AG20443 (cell line): ENCODE measurements at regions not wholly inside any gene's neighbourhood (a gene's known extent, or its start where the extent isn't known, plus 50 kb on each side); places are given as distances from the start of the nearest gene placed in this dataset.
A peak's percentile ranks its signal among the peaks of the same experiment; 100 is the strongest.

Experiments used
- DNase-seq: peaks from one replicate; pipeline ENCODE4 v3.0.0; 2012; ENCODE audit warnings: low spot score, mixed read lengths

DNA sequence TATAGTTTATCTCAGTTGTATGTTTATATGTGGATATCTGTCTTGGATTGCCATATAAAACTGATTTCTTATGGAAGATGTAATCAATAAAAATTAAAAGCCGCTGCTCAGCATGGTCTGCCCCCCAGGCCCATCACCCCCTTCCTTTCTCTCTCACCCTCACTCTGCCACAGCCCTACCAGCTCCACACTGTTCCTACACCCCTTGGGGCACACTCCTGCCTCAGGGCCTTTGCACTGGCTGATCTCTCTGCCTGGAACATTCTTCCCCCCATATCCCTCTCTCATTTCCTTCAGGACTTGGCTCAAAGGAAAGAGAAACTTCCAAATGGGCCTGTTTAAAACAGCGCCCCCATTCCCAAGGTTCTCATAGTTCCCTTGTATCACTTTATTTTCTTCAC lies 63.1 kb downstream of the LRRC32 start:
- DNase-seq: no peak

GRCh38 chr11:76605338-76606074 lies 65.0 kb downstream of the LRRC32 start:
- DNase-seq: no peak

- peak; percentile 87 for DNase-seq
These were observed 65.8 kb downstream of the LRRC32 start for GRCh38 chr11:76604626-76605241.

DNA sequence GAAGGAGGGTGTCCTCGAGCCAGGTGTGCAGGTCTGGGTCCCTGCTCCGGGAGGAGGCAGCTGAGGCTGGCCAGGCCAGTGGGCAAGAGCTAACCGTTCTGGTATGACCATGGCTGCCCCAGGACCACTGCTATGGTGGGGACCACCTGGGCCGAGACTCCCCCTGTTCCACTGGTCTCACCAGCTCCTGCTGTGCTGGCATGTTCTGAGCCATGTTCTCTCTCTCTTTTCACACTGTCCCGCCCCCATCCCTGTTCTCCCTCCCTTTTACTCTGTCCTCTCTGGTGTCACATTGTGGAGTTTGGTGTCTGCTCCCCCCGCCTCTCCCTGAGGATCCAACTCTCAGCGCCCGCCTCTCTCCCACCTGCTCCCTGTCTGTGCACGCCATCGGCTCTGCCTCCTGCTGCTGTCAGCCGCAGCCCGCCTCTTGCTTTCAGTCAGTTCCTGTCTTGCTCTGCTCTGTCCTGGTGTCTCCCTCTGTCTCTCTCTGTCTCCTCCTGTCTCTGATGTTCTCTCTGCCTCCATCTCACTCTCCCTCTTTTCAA lies 66.4 kb downstream of the LRRC32 start:
- no peak for DNase-seq

DNA sequence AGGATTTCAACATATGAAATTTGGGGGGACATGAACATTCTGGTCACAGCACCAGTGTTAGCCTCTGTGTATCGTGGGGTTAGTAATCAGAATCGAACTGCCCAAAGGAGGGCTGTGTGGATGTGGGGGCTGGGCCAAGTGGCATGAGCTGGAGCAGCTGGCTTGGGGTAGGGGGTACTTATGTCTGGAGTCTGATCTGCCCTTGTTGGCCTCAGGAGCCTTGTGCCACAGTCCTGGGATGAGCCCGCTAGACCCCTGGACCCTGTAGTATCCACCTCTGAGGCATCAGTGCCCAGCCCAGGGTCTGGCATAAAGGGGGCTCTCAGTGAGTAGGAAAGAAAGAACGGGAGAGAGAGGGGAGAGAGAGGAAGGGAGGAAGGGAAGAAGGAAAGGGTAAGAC lies 67.3 kb downstream of the LRRC32 start:
- DNase-seq: no peak
